VCaP (cell line): ENCODE measurements at regions not wholly inside any gene's neighbourhood (a gene's known extent, or its start where the extent isn't known, plus 50 kb on each side); places are given as distances from the start of the nearest gene placed in this dataset.

Source experiments
- H3K27ac ChIP-seq: fragments of 450-650 bp; 2 replicates; pipeline ENCODE4 v1.5.1; 2017
- TF ChIP-seq, protein P1 (sequence below): fragments of 450-650 bp; conservative IDR thresholded peaks from 2 replicates; pipeline ENCODE4 v1.5.1; 2017; ENCODE audit warnings: mild to moderate bottlenecking, moderate library complexity

DNA sequence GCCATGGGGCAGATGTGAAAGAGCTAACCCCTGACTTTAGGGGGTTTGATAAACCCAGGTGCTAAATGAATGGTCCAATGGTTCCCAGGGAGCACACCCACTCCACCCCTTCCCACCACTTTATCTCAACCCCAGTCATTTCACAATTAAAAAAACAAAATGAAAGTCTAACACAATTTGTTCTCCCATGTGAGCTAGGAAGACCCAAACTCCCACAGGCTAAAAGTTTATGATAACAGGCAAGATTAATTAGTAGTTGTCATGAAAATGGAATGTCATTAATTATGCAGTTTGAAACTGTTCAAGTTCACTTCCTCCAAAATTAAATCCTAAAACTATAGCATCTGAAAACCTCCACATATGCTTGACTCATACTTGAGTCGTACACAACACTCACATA is 63.3 kb upstream of the TPM1 start:
- TF ChIP-seq, protein P1, sequence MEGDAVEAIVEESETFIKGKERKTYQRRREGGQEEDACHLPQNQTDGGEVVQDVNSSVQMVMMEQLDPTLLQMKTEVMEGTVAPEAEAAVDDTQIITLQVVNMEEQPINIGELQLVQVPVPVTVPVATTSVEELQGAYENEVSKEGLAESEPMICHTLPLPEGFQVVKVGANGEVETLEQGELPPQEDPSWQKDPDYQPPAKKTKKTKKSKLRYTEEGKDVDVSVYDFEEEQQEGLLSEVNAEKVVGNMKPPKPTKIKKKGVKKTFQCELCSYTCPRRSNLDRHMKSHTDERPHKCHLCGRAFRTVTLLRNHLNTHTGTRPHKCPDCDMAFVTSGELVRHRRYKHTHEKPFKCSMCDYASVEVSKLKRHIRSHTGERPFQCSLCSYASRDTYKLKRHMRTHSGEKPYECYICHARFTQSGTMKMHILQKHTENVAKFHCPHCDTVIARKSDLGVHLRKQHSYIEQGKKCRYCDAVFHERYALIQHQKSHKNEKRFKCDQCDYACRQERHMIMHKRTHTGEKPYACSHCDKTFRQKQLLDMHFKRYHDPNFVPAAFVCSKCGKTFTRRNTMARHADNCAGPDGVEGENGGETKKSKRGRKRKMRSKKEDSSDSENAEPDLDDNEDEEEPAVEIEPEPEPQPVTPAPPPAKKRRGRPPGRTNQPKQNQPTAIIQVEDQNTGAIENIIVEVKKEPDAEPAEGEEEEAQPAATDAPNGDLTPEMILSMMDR, result no peak
- no peak overlapping the region for H3K27ac ChIP-seq

DNA sequence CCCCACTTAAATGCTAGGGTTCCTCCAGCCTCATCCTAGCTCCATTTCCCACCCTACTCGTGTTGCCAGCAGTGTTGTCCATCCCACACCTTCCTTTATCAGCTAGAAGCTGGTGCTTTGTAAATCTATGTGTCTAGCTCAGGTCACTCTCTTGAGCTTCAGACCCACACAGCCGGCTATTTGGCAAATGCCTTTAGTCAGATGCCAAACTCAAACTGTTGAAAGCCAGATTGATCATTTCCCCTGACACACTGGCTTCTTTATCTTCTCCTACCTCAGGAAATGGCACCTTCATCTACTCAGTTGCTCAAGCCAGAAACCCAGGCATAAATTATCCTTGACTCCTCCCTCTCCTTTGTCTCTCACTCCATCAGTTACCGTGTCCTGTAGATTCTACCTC is 61.5 kb upstream of the TPM1 start:
- TF ChIP-seq, protein P1, result no peak
- H3K27ac ChIP-seq, result no peak overlapping the region

DNA sequence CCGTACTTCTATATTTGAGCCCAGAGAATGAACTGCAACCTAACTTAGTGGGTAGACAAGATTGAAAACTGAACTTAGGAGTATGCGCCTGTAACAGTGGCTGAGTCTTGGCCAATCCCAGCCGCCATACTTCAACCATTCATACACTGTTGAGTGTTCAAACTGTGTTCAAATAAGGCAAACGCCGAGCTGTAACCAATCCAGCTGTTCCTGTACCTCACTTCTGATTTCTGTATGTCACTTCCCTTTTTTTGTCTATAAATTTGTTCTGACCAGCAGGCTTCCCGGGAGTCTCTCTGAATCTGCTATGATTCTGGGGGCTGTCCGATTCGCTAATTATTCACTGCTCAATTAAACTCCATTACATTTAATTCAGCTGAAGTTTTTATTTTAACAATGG is 58.6 kb upstream of the TPM1 start:
- no peak overlapping the region for H3K27ac ChIP-seq
- TF ChIP-seq, protein P1, result no peak

DNA sequence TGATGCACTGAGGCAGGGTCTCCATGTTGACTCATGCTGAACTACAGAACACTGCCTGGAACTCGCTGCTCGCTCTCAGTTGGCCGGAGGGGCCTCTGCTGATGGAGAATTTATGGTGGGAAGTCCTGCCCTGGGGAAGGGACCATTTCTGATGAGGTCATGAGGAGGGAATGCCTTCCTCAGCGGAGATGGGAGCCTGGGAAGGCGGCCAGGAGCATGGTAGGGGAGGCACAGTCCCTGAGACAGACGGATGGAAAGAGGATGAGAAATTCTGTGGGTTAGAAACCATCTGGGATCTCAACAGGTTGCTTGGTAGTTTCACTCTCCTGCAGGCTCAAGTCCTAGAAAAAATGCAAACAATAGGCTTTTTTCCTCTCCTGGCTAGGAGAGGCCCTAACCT is 56.8 kb upstream of the TPM1 start:
- no peak overlapping the region for H3K27ac ChIP-seq
- TF ChIP-seq, protein P1, result no peak

DNA sequence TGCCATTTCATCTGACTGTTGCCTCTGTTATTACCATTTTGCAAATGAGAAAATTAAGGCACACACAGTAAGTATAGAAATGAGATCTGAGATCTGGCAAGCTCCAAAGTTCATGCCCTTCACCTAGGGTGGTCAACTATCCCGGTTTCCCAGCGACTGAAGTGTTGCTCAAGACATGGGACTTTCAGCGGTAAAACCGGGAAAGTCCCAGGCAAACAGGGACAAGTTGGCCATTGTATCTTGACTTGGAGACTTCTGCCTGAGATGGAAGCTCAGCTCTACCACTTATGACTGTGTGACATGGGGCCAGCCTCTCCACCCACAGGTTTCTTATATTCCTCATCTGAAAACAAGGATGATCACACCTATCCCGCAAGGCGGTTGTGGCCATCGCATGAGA is 55.6 kb upstream of the TPM1 start:
- no peak overlapping the region for H3K27ac ChIP-seq
- TF ChIP-seq, protein P1, result no peak

DNA sequence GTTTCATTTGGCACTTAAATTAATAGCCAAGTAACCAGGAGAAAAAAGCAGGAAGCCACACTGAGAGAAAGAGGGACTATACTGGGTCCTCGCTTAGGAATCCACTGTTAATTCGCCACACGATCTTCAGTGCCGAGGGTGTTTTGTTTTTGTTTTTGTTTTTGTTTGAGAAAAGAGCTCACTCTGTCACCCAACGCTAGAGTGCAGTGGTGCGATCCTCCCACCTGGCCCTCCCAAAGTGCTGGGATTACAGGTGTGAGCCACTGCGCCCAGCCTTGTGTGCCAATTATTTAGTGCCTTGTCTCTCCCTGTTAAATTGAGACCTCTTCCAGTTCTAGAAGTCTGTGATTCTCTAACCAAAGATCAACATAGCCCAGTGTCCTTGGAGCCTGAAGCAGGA is 53.8 kb upstream of the TPM1 start:
- TF ChIP-seq, protein P1, result no peak
- no peak overlapping the region for H3K27ac ChIP-seq

DNA sequence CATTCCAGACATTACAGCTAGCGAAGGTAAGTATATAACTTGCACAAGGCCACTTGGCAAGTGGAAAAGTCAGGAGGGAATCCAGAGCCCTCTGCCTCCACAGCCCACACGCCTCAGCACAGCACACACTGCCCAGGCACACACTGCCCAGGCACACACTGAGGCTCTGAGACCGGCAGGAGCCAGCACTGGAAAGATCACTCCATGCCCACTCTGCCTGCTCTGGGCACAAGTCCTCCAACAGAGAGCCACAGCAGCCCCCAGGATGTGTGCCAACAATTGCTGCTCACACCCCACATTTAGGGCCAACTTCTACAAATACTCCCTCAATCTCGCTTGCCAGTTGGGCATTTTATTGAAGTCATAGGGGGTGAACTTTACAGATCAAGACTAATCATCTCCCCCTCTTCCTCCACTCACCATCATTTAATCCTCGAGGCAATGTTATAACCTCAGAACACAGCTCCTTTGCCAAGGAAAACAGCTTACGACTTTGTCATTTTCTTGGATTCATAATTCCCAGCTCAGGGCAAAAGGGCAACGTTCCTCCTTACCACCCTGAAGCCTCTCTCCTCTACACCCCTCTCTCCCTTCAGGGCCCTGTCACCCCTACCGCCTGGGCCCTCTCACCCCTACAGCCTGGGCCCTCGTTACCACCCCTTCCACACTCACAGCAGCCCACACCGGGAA is 53.0 kb upstream of the TPM1 start:
- TF ChIP-seq, protein P1, result no peak
- H3K27ac ChIP-seq, result no peak overlapping the region
